ENCODE measurements at regions not wholly inside any gene's neighbourhood (a gene's known extent, or its start where the extent isn't known, plus 50 kb on each side); places are given as distances from the start of the nearest gene placed in this dataset.

- Histone ChIP-seq H3K4me2 (ENCODE audit: low read length) (no peak overlapping the region), H3K79me2 (ENCODE audit: insufficient read depth, low read length) (no peaks in the 10 kb centered on the region), H3K9me3 (ENCODE audit: control insufficient read depth in 1 of 2, insufficient read depth in 1 of 2, low read depth in 1 of 2, low read length in 2 of 2) (no peaks in the 10 kb centered on the region), H3K9ac (ENCODE audit: low read length) (no peak overlapping the region), H3K36me3 (ENCODE audit: control insufficient read depth in 1 of 2, insufficient read depth in 2 of 2, low read length in 2 of 2) (no peaks in the 10 kb centered on the region), H3K4me3 (replicated peaks in 1 of 2; ENCODE audit: low read depth in 1 of 2, low read length in 2 of 2) (no peak overlapping the region), H2AFZ (ENCODE audit: low read depth, low read length, poor library complexity, severe bottlenecking) (no peak overlapping the region), H4K20me1 (ENCODE audit: insufficient read depth) (no peaks in the 10 kb centered on the region), H3K4me1 (ENCODE audit: control insufficient read depth in 1 of 2, insufficient read depth in 2 of 2, low read length in 2 of 2) (no peaks in the 10 kb centered on the region), H3K27ac (ENCODE audit: low read depth, low read length) (no peak overlapping the region), H3K27me3 (ENCODE audit: insufficient read depth, low read length) (0 out of 2 replicates have a peak, but pooled peaks cover 14% of the 10 kb centered on the region), H3K9me2 (ENCODE audit: insufficient read depth) (no peaks in the 10 kb centered on the region)
- ATAC-seq (no peak), DNase-seq (ENCODE audit: low read depth, low spot score) (no peak)
- no TSS peak for BruUV-seq (replicated peaks)
- ChIA-PET RAD21 (ENCODE audit: low non-redundant PET in 1 of 2, low total read pairs in 2 of 2, uncharacterized antibody in 2 of 2, unreplicated experiment in 2 of 2) (no interaction called here), POLR2A (no interaction called here), CTCF (no interaction called here)
- TF ChIP-seq SRF (IDR thresholded peaks at IDR 0.05; ENCODE audit: low read depth) (no peak), SP1 (IDR thresholded peaks at IDR 0.05; ENCODE audit: low read depth) (no peak), EZH2 (IDR thresholded peaks at IDR 0.05) (no peak), TCF7L2 (IDR thresholded peaks at IDR 0.05; ENCODE audit: borderline replicate concordance, extremely low read depth, insufficient read depth, insufficient read length) (no peak), POLR2AphosphoS5 (IDR thresholded peaks at IDR 0.05; ENCODE audit: low read depth, low read length) (no peak), CTCF (IDR thresholded peaks at IDR 0.05 in 2 of 3, conservative IDR thresholded peaks at IDR 0.05 in 1 of 3; ENCODE audit: borderline replicate concordance in 1 of 3, insufficient read depth in 1 of 3, low read depth in 2 of 3, low read length in 2 of 3) (no peak)
- intact Hi-C loops (cut with micrococcal nuclease): no loop called here
These were observed 70.7 kb upstream of the MAN2A1 start for GRCh38 chr5:109619021-109619460.

- ATAC-seq: no peak
- DNase-seq (ENCODE audit: low read depth, low spot score): no peak
- no peaks in the 10 kb centered on the region for H3K79me2 ChIP-seq (ENCODE audit: insufficient read depth, low read length)
- H3K4me2 ChIP-seq (ENCODE audit: low read length): no peak overlapping the region
- intact Hi-C loops (cut with micrococcal nuclease): no loop called here
- no peaks in the 10 kb centered on the region for H3K36me3 ChIP-seq (ENCODE audit: control insufficient read depth in 1 of 2, insufficient read depth in 2 of 2, low read length in 2 of 2)
- no peaks in the 10 kb centered on the region for H3K9me3 ChIP-seq (ENCODE audit: control insufficient read depth in 1 of 2, insufficient read depth in 1 of 2, low read depth in 1 of 2, low read length in 2 of 2)
- H3K4me3 ChIP-seq (replicated peaks in 1 of 2; ENCODE audit: low read depth in 1 of 2, low read length in 2 of 2): no peak overlapping the region
- no TSS peak for BruUV-seq (replicated peaks)
- H4K20me1 ChIP-seq (ENCODE audit: insufficient read depth): no peaks in the 10 kb centered on the region
- ChIA-PET POLR2A (no interaction called here), RAD21 (ENCODE audit: low non-redundant PET in 1 of 2, low total read pairs in 2 of 2, uncharacterized antibody in 2 of 2, unreplicated experiment in 2 of 2) (no interaction called here), CTCF (no interaction called here)
- no peak overlapping the region for H3K9ac ChIP-seq (ENCODE audit: low read length)
- no peaks in the 10 kb centered on the region for H3K4me1 ChIP-seq (ENCODE audit: control insufficient read depth in 1 of 2, insufficient read depth in 2 of 2, low read length in 2 of 2)
- no peaks in the 10 kb centered on the region for H3K9me2 ChIP-seq (ENCODE audit: insufficient read depth)
- TF ChIP-seq MAX (IDR thresholded peaks at IDR 0.05) (no peak), ZBTB33 (IDR thresholded peaks at IDR 0.05; ENCODE audit: extremely low read depth, insufficient replicate concordance, low read length) (no peak), CTCF (IDR thresholded peaks at IDR 0.05 in 2 of 3, conservative IDR thresholded peaks at IDR 0.05 in 1 of 3; ENCODE audit: borderline replicate concordance in 1 of 3, insufficient read depth in 1 of 3, low read depth in 2 of 3, low read length in 2 of 3) (no peak), SRF (IDR thresholded peaks at IDR 0.05; ENCODE audit: low read depth) (no peak), EGR1 (IDR thresholded peaks at IDR 0.05; ENCODE audit: low read depth) (no peak), SP1 (IDR thresholded peaks at IDR 0.05; ENCODE audit: low read depth) (no peak), FOSL1 (IDR thresholded peaks at IDR 0.05; ENCODE audit: low read depth) (no peak), TCF7L2 (IDR thresholded peaks at IDR 0.05; ENCODE audit: borderline replicate concordance, extremely low read depth, insufficient read depth, insufficient read length) (no peak), ZNF274 (IDR thresholded peaks at IDR 0.05; ENCODE audit: low read depth, low read length) (no peak)
- 0 out of 2 replicates have a peak, but pooled peaks cover 10% of the 10 kb centered on the region for H3K27me3 ChIP-seq (ENCODE audit: insufficient read depth, low read length)
- no peak overlapping the region for H2AFZ ChIP-seq (ENCODE audit: low read depth, low read length, poor library complexity, severe bottlenecking)
- no peak overlapping the region for H3K27ac ChIP-seq (ENCODE audit: low read depth, low read length)
These were observed 74.7 kb upstream of the MAN2A1 start for GRCh38 chr5:109614981-109615380.

Data from HCT116 (cell line).